ENCODE measurements at regions not wholly inside any gene's neighbourhood (a gene's known extent, or its start where the extent isn't known, plus 50 kb on each side); places are given as distances from the start of the nearest gene placed in this dataset.
"Not testable (repeated sequence)": the region's sequence is repeated elsewhere in the genome, so short reads cannot be mapped to it uniquely, and the experiment has no call there.

GRCh38 chr6:85368631-85369030, 81.3 kb upstream of the NT5E start:
- ATAC-seq (ENCODE audit: low read depth in 2 of 2) (no peak), DNase-seq (no peak)
- Histone ChIP-seq H3K36me3 (ENCODE audit: control insufficient read depth, insufficient read depth, low read length) (no peaks in the 10 kb centered on the region), H3K27ac (ENCODE audit: insufficient read depth, low read length, poor library complexity, severe bottlenecking) (no peak overlapping the region), H3K4me3 (ENCODE audit: low read depth, low read length) (no peak overlapping the region), H3K4me1 (ENCODE audit: control insufficient read depth, insufficient read depth, low read length, poor library complexity, severe bottlenecking) (no peaks in the 10 kb centered on the region), H3K9me3 (ENCODE audit: control insufficient read depth in 2 of 2, low read length in 2 of 2) (no peaks in the 10 kb centered on the region), H3K27me3 (ENCODE audit: control insufficient read depth, insufficient read depth, low read length) (no peaks in the 10 kb centered on the region)
- Mint-ChIP-seq H3K4me1 (no peaks in the 10 kb centered on the region), H3K4me3 (no peak overlapping the region), H3K9me3 (no peaks in the 10 kb centered on the region), H3K27ac (no peak overlapping the region), H3K36me3 (no peaks in the 10 kb centered on the region), H3K27me3 (peaks cover 4% of the 10 kb centered on the region)

GRCh38 chr6:85364344-85364743, 85.5 kb upstream of the NT5E start:
- H3K9me3 Mint-ChIP-seq, result no peaks in the 10 kb centered on the region
- H3K36me3 Mint-ChIP-seq, result no peaks in the 10 kb centered on the region

GRCh38 chr6:85363870-85364269, 86.0 kb upstream of the NT5E start:
- ATAC-seq (ENCODE audit: low read depth in 2 of 2), result no peak
- H3K27me3 Mint-ChIP-seq, result no peaks in the 10 kb centered on the region
- H3K27ac Mint-ChIP-seq, result no peak overlapping the region
- H3K27ac ChIP-seq (ENCODE audit: insufficient read depth, low read length, poor library complexity, severe bottlenecking), result no peak overlapping the region
- no peaks in the 10 kb centered on the region for H3K36me3 Mint-ChIP-seq
- H3K9me3 Mint-ChIP-seq, result no peaks in the 10 kb centered on the region
- H3K4me1 ChIP-seq (ENCODE audit: control insufficient read depth, insufficient read depth, low read length, poor library complexity, severe bottlenecking), result no peaks in the 10 kb centered on the region
- no peak overlapping the region for H3K4me3 Mint-ChIP-seq
- no peaks in the 10 kb centered on the region for H3K9me3 ChIP-seq (ENCODE audit: control insufficient read depth in 2 of 2, low read length in 2 of 2)
- no peaks in the 10 kb centered on the region for H3K36me3 ChIP-seq (ENCODE audit: control insufficient read depth, insufficient read depth, low read length)
- H3K4me3 ChIP-seq (ENCODE audit: low read depth, low read length), result no peak overlapping the region
- no peaks in the 10 kb centered on the region for H3K4me1 Mint-ChIP-seq
- no peak for DNase-seq
- no peaks in the 10 kb centered on the region for H3K27me3 ChIP-seq (ENCODE audit: control insufficient read depth, insufficient read depth, low read length)

More at GRCh38 chr6:85364344-85364743, 85.5 kb upstream of the NT5E start:
- H3K27me3 Mint-ChIP-seq, result no peaks in the 10 kb centered on the region
- ATAC-seq (ENCODE audit: low read depth in 2 of 2) (no peak), DNase-seq (no peak)
- H3K27ac Mint-ChIP-seq, result no peak overlapping the region
- Histone ChIP-seq H3K27ac (ENCODE audit: insufficient read depth, low read length, poor library complexity, severe bottlenecking) (no peak overlapping the region), H3K4me1 (ENCODE audit: control insufficient read depth, insufficient read depth, low read length, poor library complexity, severe bottlenecking) (no peaks in the 10 kb centered on the region), H3K4me3 (ENCODE audit: low read depth, low read length) (no peak overlapping the region), H3K9me3 (ENCODE audit: control insufficient read depth in 2 of 2, low read length in 2 of 2) (no peaks in the 10 kb centered on the region), H3K27me3 (ENCODE audit: control insufficient read depth, insufficient read depth, low read length) (no peaks in the 10 kb centered on the region), H3K36me3 (ENCODE audit: control insufficient read depth, insufficient read depth, low read length) (no peaks in the 10 kb centered on the region)
- no peaks in the 10 kb centered on the region for H3K4me1 Mint-ChIP-seq
- H3K4me3 Mint-ChIP-seq, result no peak overlapping the region

- no peak for DNase-seq
- no peaks in the 10 kb centered on the region for H3K4me1 Mint-ChIP-seq
- no peak for ATAC-seq (ENCODE audit: low read depth in 2 of 2)
These were observed 87.1 kb upstream of the NT5E start for GRCh38 chr6:85362652-85363310.

GRCh38 chr6:85361643-85362014, 88.3 kb upstream of the NT5E start:
- Mint-ChIP-seq H3K27ac (no peak overlapping the region), H3K4me3 (no peak overlapping the region), H3K36me3 (no peaks in the 10 kb centered on the region), H3K4me1 (no peaks in the 10 kb centered on the region), H3K9me3 (no peaks in the 10 kb centered on the region), H3K27me3 (no peaks in the 10 kb centered on the region)
- DNase-seq, result no peak
- no peak for ATAC-seq (ENCODE audit: low read depth in 2 of 2)
- Histone ChIP-seq H3K27me3 (ENCODE audit: control insufficient read depth, insufficient read depth, low read length) (no peaks in the 10 kb centered on the region), H3K4me1 (ENCODE audit: control insufficient read depth, insufficient read depth, low read length, poor library complexity, severe bottlenecking) (no peaks in the 10 kb centered on the region), H3K36me3 (ENCODE audit: control insufficient read depth, insufficient read depth, low read length) (no peaks in the 10 kb centered on the region), H3K27ac (ENCODE audit: insufficient read depth, low read length, poor library complexity, severe bottlenecking) (no peak overlapping the region), H3K4me3 (ENCODE audit: low read depth, low read length) (no peak overlapping the region), H3K9me3 (ENCODE audit: control insufficient read depth in 2 of 2, low read length in 2 of 2) (no peaks in the 10 kb centered on the region)

More at GRCh38 chr6:85362652-85363310, 87.1 kb upstream of the NT5E start:
- Histone ChIP-seq H3K4me3 (ENCODE audit: low read depth, low read length) (no peak overlapping the region), H3K27me3 (ENCODE audit: control insufficient read depth, insufficient read depth, low read length) (no peaks in the 10 kb centered on the region), H3K4me1 (ENCODE audit: control insufficient read depth, insufficient read depth, low read length, poor library complexity, severe bottlenecking) (no peaks in the 10 kb centered on the region), H3K36me3 (ENCODE audit: control insufficient read depth, insufficient read depth, low read length) (no peaks in the 10 kb centered on the region), H3K9me3 (ENCODE audit: control insufficient read depth in 2 of 2, low read length in 2 of 2) (no peaks in the 10 kb centered on the region), H3K27ac (ENCODE audit: insufficient read depth, low read length, poor library complexity, severe bottlenecking) (no peak overlapping the region)
- no peaks in the 10 kb centered on the region for H3K36me3 Mint-ChIP-seq
- no peaks in the 10 kb centered on the region for H3K27me3 Mint-ChIP-seq
- H3K27ac Mint-ChIP-seq, result no peak overlapping the region
- no peak overlapping the region for H3K4me3 Mint-ChIP-seq
- no peaks in the 10 kb centered on the region for H3K9me3 Mint-ChIP-seq

- peak in 1 of 2 donors; percentile 24 for ATAC-seq (ENCODE audit: low read depth in 2 of 2)
- no peak for DNase-seq
- Histone ChIP-seq H3K4me1 (ENCODE audit: control insufficient read depth, insufficient read depth, low read length, poor library complexity, severe bottlenecking) (no peaks in the 10 kb centered on the region), H3K27ac (ENCODE audit: insufficient read depth, low read length, poor library complexity, severe bottlenecking) (no peak overlapping the region), H3K4me3 (ENCODE audit: low read depth, low read length) (no peak overlapping the region), H3K27me3 (ENCODE audit: control insufficient read depth, insufficient read depth, low read length) (peaks cover 3% of the 10 kb centered on the region), H3K9me3 (ENCODE audit: control insufficient read depth in 2 of 2, low read length in 2 of 2) (no peaks in the 10 kb centered on the region), H3K36me3 (ENCODE audit: control insufficient read depth, insufficient read depth, low read length) (no peaks in the 10 kb centered on the region)
- Mint-ChIP-seq H3K9me3 (no peaks in the 10 kb centered on the region), H3K27me3 (no peaks in the 10 kb centered on the region), H3K4me3 (no peak overlapping the region), H3K36me3 (no peaks in the 10 kb centered on the region), H3K27ac (no peak overlapping the region), H3K4me1 (no peaks in the 10 kb centered on the region)
These were observed 88.9 kb upstream of the NT5E start for GRCh38 chr6:85360794-85361642.

GRCh38 chr6:85357651-85358050, 92.2 kb upstream of the NT5E start:
- ATAC-seq (ENCODE audit: low read depth in 2 of 2) (no peak), DNase-seq (no peak)
- H3K27ac Mint-ChIP-seq, result no peak overlapping the region
- H3K4me1 Mint-ChIP-seq, result no peaks in the 10 kb centered on the region
- Histone ChIP-seq H3K36me3 (ENCODE audit: control insufficient read depth, insufficient read depth, low read length) (no peaks in the 10 kb centered on the region), H3K9me3 (ENCODE audit: control insufficient read depth in 2 of 2, low read length in 2 of 2) (no peaks in the 10 kb centered on the region), H3K27ac (ENCODE audit: insufficient read depth, low read length, poor library complexity, severe bottlenecking) (no peak overlapping the region), H3K27me3 (ENCODE audit: control insufficient read depth, insufficient read depth, low read length) (peaks cover 3% of the 10 kb centered on the region), H3K4me1 (ENCODE audit: control insufficient read depth, insufficient read depth, low read length, poor library complexity, severe bottlenecking) (no peaks in the 10 kb centered on the region), H3K4me3 (ENCODE audit: low read depth, low read length) (no peak overlapping the region)
- H3K9me3 Mint-ChIP-seq, result no peaks in the 10 kb centered on the region
- H3K36me3 Mint-ChIP-seq, result no peaks in the 10 kb centered on the region
- H3K27me3 Mint-ChIP-seq, result no peaks in the 10 kb centered on the region
- no peak overlapping the region for H3K4me3 Mint-ChIP-seq

GRCh38 chr6:85356743-85357142, 93.1 kb upstream of the NT5E start:
- not testable (repeated sequence) for H3K9me3 ChIP-seq (ENCODE audit: control insufficient read depth in 2 of 2, low read length in 2 of 2); H3K27me3 ChIP-seq (ENCODE audit: control insufficient read depth, insufficient read depth, low read length); H3K36me3 Mint-ChIP-seq; H3K4me3 ChIP-seq (ENCODE audit: low read depth, low read length); DNase-seq; H3K27me3 Mint-ChIP-seq; H3K27ac ChIP-seq (ENCODE audit: insufficient read depth, low read length, poor library complexity, severe bottlenecking); H3K36me3 ChIP-seq (ENCODE audit: control insufficient read depth, insufficient read depth, low read length); H3K4me1 ChIP-seq (ENCODE audit: control insufficient read depth, insufficient read depth, low read length, poor library complexity, severe bottlenecking); H3K4me3 Mint-ChIP-seq; H3K9me3 Mint-ChIP-seq; ATAC-seq (ENCODE audit: low read depth in 2 of 2); H3K4me1 Mint-ChIP-seq; H3K27ac Mint-ChIP-seq

All from CD4-positive, CD25-positive, alpha-beta regulatory T cell (primary cell).